Liver (tissue), 3 donors: ENCODE measurements at regions not wholly inside any gene's neighbourhood (a gene's known extent, or its start where the extent isn't known, plus 50 kb on each side); places are given as distances from the start of the nearest gene placed in this dataset.

ENCODE experiments used
- CTCF ChIP-seq: fragments of 150-350 bp; IDR thresholded peaks from 2 replicates; pipeline ENCODE4 v1.5.1; 2017; ENCODE audit warnings: improper control_type of control experiment, low read depth, low read length; ENCODE audit not compliant: missing input control
- EGR1 ChIP-seq, 2 donors: IDR thresholded peaks; 2 replicates each; pipeline ENCODE4 v1.6.1; 2016 to 2018; ENCODE audit warnings: antibody characterized with exemption in 2 of 2, low read depth in 2 of 2
- FOXA1 ChIP-seq: IDR thresholded peaks from 2 replicates; pipeline ENCODE4 v1.6.1; 2016; ENCODE audit warnings: antibody characterized with exemption
- JUND ChIP-seq, 2 donors: IDR thresholded peaks; 2 replicates each; pipeline ENCODE4 v1.6.1; 2016; ENCODE audit warnings: antibody characterized with exemption in 2 of 2
- MAX ChIP-seq: IDR thresholded peaks from 2 replicates; pipeline ENCODE4 v1.6.1; 2016; ENCODE audit warnings: antibody characterized with exemption
- RAD21 ChIP-seq, 2 donors: IDR thresholded peaks; 2 replicates each; pipeline ENCODE4 v1.6.1; 2016; ENCODE audit warnings: antibody characterized with exemption in 2 of 2, mild to moderate bottlenecking in 2 of 2
- REST ChIP-seq: IDR thresholded peaks from 2 replicates; pipeline ENCODE4 v1.6.1; 2016; ENCODE audit warnings: antibody characterized with exemption, mild to moderate bottlenecking
- RXRA ChIP-seq, 2 donors: IDR thresholded peaks; 2 replicates each; pipeline ENCODE4 v1.6.1; 2017 to 2018; ENCODE audit warnings: antibody characterized with exemption in 2 of 2, mild to moderate bottlenecking in 1 of 2
- SP1 ChIP-seq: IDR thresholded peaks from 2 replicates; pipeline ENCODE4 v1.6.1; 2018; ENCODE audit warnings: antibody characterized with exemption, mild to moderate bottlenecking
- TAF1 ChIP-seq: conservative IDR thresholded peaks from 2 replicates; pipeline ENCODE4 v1.6.1; 2016; ENCODE audit warnings: antibody characterized with exemption, mild to moderate bottlenecking
- YY1 ChIP-seq: IDR thresholded peaks from 2 replicates; pipeline ENCODE4 v1.6.1; 2016; ENCODE audit warnings: antibody characterized with exemption, mild to moderate bottlenecking
- TF ChIP-seq, protein P1 (sequence below): IDR thresholded peaks from 2 replicates; pipeline ENCODE4 v1.6.1; 2016; ENCODE audit warnings: antibody characterized with exemption
- TF ChIP-seq, protein P2 (sequence below): IDR thresholded peaks from 2 replicates; pipeline ENCODE4 v1.6.1; 2016; ENCODE audit warnings: antibody characterized with exemption
- donor health status: healthy.
- donor health status: healthy.

- TF ChIP-seq, protein P1, sequence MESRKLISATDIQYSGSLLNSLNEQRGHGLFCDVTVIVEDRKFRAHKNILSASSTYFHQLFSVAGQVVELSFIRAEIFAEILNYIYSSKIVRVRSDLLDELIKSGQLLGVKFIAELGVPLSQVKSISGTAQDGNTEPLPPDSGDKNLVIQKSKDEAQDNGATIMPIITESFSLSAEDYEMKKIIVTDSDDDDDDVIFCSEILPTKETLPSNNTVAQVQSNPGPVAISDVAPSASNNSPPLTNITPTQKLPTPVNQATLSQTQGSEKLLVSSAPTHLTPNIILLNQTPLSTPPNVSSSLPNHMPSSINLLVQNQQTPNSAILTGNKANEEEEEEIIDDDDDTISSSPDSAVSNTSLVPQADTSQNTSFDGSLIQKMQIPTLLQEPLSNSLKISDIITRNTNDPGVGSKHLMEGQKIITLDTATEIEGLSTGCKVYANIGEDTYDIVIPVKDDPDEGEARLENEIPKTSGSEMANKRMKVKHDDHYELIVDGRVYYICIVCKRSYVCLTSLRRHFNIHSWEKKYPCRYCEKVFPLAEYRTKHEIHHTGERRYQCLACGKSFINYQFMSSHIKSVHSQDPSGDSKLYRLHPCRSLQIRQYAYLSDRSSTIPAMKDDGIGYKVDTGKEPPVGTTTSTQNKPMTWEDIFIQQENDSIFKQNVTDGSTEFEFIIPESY, result no peak
- TF ChIP-seq RAD21 (IDR thresholded peaks at IDR 0.05) (no peak), CTCF (no peak), REST (no peak), JUND (IDR thresholded peaks at IDR 0.05) (no peak), MAX (no peak), TAF1 (no peak), EGR1 (IDR thresholded peaks at IDR 0.05; ENCODE audit: low read depth in 2 of 2) (no peak), SP1 (no peak), YY1 (no peak), RXRA (IDR thresholded peaks at IDR 0.05) (no peak), FOXA1 (no peak)
- TF ChIP-seq, protein P2, sequence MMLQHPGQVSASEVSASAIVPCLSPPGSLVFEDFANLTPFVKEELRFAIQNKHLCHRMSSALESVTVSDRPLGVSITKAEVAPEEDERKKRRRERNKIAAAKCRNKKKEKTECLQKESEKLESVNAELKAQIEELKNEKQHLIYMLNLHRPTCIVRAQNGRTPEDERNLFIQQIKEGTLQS, result no peak
These were observed 136.3 kb upstream of the SLC22A23 start for GRCh38 chr6:3593161-3593560.
